NT2/D1 (cell line): ENCODE measurements at regions not wholly inside any gene's neighbourhood (a gene's known extent, or its start where the extent isn't known, plus 50 kb on each side); places are given as distances from the start of the nearest gene placed in this dataset.

Source experiments
- DNase-seq: peaks from one replicate; pipeline ENCODE4 v3.0.0-alpha.2; 2011; ENCODE audit warnings: low read depth, low spot score
- H3K27me3 ChIP-seq: 2 replicates; pipeline ENCODE4 v1.6.0; 2011; ENCODE audit warnings: mild to moderate bottlenecking; ENCODE audit not compliant: insufficient read length, insufficient read depth
- H3K36me3 ChIP-seq: 2 replicates; pipeline ENCODE4 v1.6.1; 2011; ENCODE audit warnings: mild to moderate bottlenecking, low read length, mixed read lengths; ENCODE audit not compliant: insufficient read depth, insufficient read length
- H3K4me1 ChIP-seq: 2 replicates; pipeline ENCODE4 v1.5.1; 2011; ENCODE audit not compliant: insufficient read depth, insufficient read length
- H3K4me3 ChIP-seq: 2 replicates; pipeline ENCODE4 v1.5.1; 2011; ENCODE audit warnings: low read depth; ENCODE audit not compliant: insufficient read length
- H3K9ac ChIP-seq: 2 replicates; pipeline ENCODE4 v1.6.0; 2011; ENCODE audit warnings: low read depth; ENCODE audit not compliant: insufficient read length
- H3K9me3 ChIP-seq: 2 replicates; pipeline ENCODE4 v1.5.1; 2011; ENCODE audit warnings: mild to moderate bottlenecking, low read length; ENCODE audit not compliant: insufficient read depth
- SUZ12 ChIP-seq: IDR thresholded peaks from 2 replicates; pipeline ENCODE4 v1.6.1; 2011; ENCODE audit not compliant: insufficient read length, insufficient read depth; ENCODE audit errors: extremely low read depth
- YY1 ChIP-seq: IDR thresholded peaks from 2 replicates; pipeline ENCODE4 v1.6.1; 2011; ENCODE audit not compliant: insufficient read length, insufficient read depth
- ZNF274 ChIP-seq: IDR thresholded peaks from 2 replicates; pipeline ENCODE4 v1.6.1; 2011; ENCODE audit warnings: mild to moderate bottlenecking, low read depth, low read length

GRCh38 chr11:32002311-32002710, 88.6 kb upstream of the RCN1 start:
- Histone ChIP-seq H3K27me3 (no peaks in the 10 kb centered on the region), H3K36me3 (no peaks in the 10 kb centered on the region)
- no peak for DNase-seq

GRCh38 chr11:31997955-31998354, 92.9 kb upstream of the RCN1 start:
- Histone ChIP-seq H3K4me1 (no peaks in the 10 kb centered on the region), H3K4me3 (no peak overlapping the region), H3K9ac (no peak overlapping the region), H3K9me3 (no peaks in the 10 kb centered on the region), H3K27me3 (peaks cover 2% of the 10 kb centered on the region), H3K36me3 (no peaks in the 10 kb centered on the region)
- DNase-seq = no peak
- TF ChIP-seq SUZ12 (no peak), YY1 (no peak), ZNF274 (no peak)

More at GRCh38 chr11:32002311-32002710, 88.6 kb upstream of the RCN1 start:
- TF ChIP-seq SUZ12 = no peak
- no peak for TF ChIP-seq ZNF274
- no peak for TF ChIP-seq YY1
- H3K9me3 ChIP-seq = no peaks in the 10 kb centered on the region
- no peak overlapping the region for H3K4me3 ChIP-seq
- H3K4me1 ChIP-seq = no peaks in the 10 kb centered on the region
- no peak overlapping the region for H3K9ac ChIP-seq

DNA sequence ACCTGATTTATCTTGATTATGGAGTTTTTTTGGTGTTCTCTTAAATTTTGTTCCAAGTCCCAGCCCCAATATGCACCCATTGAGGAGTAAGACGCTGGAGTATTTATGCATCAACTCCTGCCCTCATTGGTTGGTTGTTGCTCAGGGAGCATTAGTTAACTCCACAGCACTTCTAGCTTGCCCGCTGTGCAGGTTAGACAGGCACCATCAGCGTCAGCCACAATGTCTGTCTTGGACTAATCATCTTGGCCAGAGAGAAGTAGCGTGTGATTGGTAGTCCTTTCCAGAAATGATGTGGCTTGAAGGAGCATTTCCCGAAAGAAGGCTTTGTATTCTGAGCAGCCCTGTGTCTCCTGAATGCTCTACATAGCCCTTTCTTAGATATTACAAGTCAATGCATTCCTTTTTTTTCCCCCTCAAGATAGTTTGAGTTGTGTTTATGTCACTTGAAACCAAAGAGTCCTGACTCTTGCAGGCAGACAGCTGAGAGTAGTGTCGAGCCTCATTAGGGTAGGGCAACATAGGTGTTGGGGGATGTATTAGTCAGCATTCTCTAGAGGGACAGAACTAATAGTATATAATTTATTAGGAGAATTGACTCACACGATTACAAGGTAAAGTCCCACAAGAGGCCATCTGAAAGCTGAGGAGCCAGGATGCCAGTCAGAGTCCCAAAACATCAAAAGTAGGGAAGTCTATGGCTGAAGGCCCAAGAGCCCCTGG, 94.6 kb upstream of the RCN1 start:
- no peaks in the 10 kb centered on the region for H3K4me1 ChIP-seq
- TF ChIP-seq SUZ12 (no peak), ZNF274 (no peak), YY1 (no peak)
- no peak for DNase-seq
- no peak overlapping the region for H3K4me3 ChIP-seq
- peaks cover 2% of the 10 kb centered on the region for H3K27me3 ChIP-seq
- H3K9ac ChIP-seq = no peak overlapping the region
- no peaks in the 10 kb centered on the region for H3K9me3 ChIP-seq
- no peaks in the 10 kb centered on the region for H3K36me3 ChIP-seq

DNA sequence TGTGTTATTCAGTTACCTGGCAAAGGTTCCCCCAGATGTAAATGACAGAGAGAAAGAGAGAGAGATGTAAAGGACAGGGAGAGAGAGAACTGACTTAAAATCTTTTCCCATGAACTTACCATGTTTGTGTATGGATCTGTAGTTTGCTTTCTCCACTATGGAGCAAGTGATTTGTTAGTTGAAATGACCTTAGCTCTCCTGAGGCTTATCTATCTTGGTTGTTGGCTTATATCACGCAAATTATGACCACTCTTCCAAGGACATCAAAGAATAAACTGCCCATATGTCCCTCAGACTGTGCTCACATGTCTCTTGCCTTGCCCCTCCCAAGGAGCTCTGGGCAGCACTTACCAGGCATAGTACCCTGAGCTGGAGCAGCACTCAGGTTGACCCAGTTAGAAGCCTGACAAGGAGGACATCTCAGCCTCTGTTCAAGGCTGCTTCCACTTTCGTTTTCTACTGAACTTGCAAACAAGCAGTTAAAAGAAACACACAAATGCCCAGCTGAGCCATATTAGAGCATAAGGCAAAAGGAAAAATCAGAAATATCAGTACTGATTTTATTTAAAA, 95.3 kb upstream of the RCN1 start:
- Histone ChIP-seq H3K4me1 (no peaks in the 10 kb centered on the region), H3K9ac (no peak overlapping the region), H3K27me3 (peaks cover 2% of the 10 kb centered on the region), H3K9me3 (no peaks in the 10 kb centered on the region), H3K4me3 (no peak overlapping the region), H3K36me3 (no peaks in the 10 kb centered on the region)
- TF ChIP-seq YY1 = no peak
- TF ChIP-seq ZNF274 = no peak
- TF ChIP-seq SUZ12 = no peak
- no peak for DNase-seq

DNA sequence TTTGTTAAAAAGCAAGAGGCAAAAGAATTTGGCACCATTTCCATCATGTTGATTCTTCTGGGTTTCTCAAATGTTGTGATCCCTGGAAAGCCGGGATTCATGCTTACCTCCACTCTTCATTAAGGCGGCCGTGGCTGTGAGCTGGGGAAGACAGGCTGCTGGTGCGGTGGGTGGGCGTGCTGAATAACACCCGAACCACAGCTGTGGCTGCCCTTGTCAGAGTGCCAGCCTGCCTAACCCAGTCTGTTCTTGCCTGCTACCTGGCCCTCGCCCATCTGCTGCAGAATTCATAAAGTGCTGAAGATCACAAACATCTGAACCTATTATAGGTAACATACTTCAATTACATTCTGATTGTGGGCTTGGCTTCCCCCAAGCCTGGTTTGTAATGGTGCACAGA, 95.8 kb upstream of the RCN1 start:
- H3K9me3 ChIP-seq = no peaks in the 10 kb centered on the region
- peaks cover 2% of the 10 kb centered on the region for H3K27me3 ChIP-seq
- H3K4me1 ChIP-seq = no peaks in the 10 kb centered on the region
- no peak for DNase-seq
- no peaks in the 10 kb centered on the region for H3K36me3 ChIP-seq
- no peak for TF ChIP-seq SUZ12
- no peak for TF ChIP-seq ZNF274
- TF ChIP-seq YY1 = no peak
- no peak overlapping the region for H3K4me3 ChIP-seq
- H3K9ac ChIP-seq = no peak overlapping the region

DNA sequence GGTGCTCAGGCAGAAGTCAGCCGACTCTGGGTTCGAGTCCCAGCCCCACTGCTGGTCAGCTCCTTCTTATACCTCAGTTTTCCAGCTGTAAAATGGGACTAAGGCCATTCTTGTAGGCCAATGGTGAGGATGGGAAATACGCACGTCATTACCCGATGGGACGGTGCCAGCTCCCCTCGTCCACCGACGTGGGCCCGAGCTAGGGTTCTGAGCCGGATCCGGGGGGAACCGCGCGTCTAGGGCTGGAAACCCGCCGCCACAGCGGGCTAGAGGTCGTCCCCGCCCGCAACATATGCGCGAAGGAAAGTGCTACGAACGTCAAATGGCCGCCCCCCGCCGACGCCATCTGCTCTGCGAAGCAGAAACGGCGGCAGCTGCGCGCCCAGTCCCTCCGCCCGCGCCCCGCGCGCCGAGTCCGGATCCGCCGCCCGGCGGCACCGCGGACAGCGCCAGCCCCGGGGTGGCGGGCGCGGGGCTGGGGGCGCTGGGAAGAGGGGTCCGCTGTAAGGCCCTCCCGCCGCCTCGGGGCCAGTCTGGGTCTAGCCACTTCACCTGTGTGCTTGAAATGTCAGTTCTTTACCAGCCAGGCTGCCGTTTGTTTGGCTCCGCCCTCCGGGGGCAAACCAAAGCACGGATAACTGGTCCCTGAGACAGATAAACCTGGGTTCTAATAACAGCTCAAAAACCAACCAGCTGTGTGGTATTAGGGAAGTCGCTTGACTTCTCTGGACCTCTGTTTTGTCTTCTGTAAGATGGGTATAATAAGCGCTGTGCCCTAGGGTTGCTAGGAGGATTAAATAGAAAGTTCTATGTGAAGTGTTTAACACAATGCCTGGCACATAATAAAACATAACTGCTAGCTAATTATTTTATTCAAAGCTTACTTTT, 103.5 kb upstream of the RCN1 start:
- Histone ChIP-seq H3K27me3 (peaks cover 27% of the 10 kb centered on the region), H3K4me3 (peak overlapping the region; percentile 34), H3K9ac (peak overlapping the region; percentile 56), H3K36me3 (no peaks in the 10 kb centered on the region), H3K9me3 (no peaks in the 10 kb centered on the region), H3K4me1 (no peaks in the 10 kb centered on the region)
- no peak for DNase-seq
- TF ChIP-seq ZNF274 (no peak), SUZ12 (no peak), YY1 (no peak)

DNA sequence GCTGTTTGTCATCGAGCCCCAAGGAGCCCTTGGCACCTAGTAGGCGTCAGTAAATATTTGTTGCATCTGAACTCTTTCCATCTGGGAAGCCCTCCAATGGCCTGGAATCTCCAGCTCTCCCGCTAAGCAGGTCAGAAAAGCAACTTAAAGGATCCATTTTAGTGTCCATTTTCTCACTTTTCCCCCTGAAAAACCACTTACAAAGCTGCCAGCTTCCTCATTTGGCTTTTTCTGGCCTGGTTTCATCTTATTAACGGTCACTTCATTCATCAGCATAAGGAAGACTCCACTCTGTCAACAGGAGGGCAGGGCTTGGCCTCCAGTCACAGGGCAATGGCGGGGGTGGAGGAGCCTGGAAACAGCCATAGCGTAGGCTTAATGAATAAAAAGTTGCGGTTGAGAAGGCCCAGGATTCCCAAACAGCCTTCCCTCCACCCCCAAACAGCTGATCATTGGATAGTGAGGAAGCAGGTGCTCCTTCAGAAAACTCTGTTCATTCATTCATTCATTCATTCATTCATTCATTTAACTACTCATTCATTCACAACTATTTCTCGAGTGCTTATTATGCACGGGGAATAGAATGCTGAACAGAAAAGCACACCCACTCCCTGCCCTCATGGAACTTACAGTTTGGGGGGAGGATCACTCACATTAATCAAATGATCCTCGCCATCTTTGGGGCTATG, 104.5 kb upstream of the RCN1 start:
- H3K9me3 ChIP-seq = no peaks in the 10 kb centered on the region
- no peak overlapping the region for H3K4me3 ChIP-seq
- H3K4me1 ChIP-seq = no peaks in the 10 kb centered on the region
- H3K9ac ChIP-seq = no peak overlapping the region
- peaks cover 27% of the 10 kb centered on the region for H3K27me3 ChIP-seq
- TF ChIP-seq SUZ12 (no peak), YY1 (no peak), ZNF274 (no peak)
- H3K36me3 ChIP-seq = no peaks in the 10 kb centered on the region
- DNase-seq = no peak
